Neural cell (in vitro differentiated cells): ENCODE measurements at regions not wholly inside any gene's neighbourhood (a gene's known extent, or its start where the extent isn't known, plus 50 kb on each side); places are given as distances from the start of the nearest gene placed in this dataset.

Source experiments
- H2AFZ ChIP-seq: fragments of 200-600, 300-800 bp; sonication (generic), shearing (Covaris generic); 2 replicates; pipeline ENCODE4 v1.6.0; 2014; ENCODE audit warnings: low read depth, mild to moderate bottlenecking, antibody characterized with exemption, low read length, moderate library complexity
- H3F3A ChIP-seq: fragments of 200-600 bp; shearing (Covaris generic); 2 replicates; pipeline ENCODE4 v1.6.1; 2016; ENCODE audit warnings: mild to moderate bottlenecking, moderate library complexity, mixed read lengths, antibody characterized with exemption, low read length; ENCODE audit not compliant: insufficient read depth, poor library complexity, severe bottlenecking
- H3K27ac ChIP-seq: fragments of 200-600, 300-800 bp; sonication (generic), shearing (Covaris generic); 2 replicates; pipeline ENCODE4 v1.5.1; 2014; ENCODE audit warnings: mild to moderate bottlenecking, low read length, moderate library complexity
- H3K27me3 ChIP-seq: fragments of 300-800, 200-600 bp; sonication (generic), shearing (Covaris generic); 2 replicates; pipeline ENCODE4 v1.6.0; 2014; ENCODE audit warnings: mild to moderate bottlenecking, low read depth, low read length, moderate library complexity; ENCODE audit not compliant: insufficient read depth
- H3K36me3 ChIP-seq: fragments of 300-800, 200-600 bp; sonication (generic), shearing (Covaris generic); 2 replicates; pipeline ENCODE4 v1.5.1; 2014; ENCODE audit warnings: mild to moderate bottlenecking, antibody characterized with exemption, low read length, moderate library complexity; ENCODE audit not compliant: insufficient read depth
- H3K4me2 ChIP-seq: fragments of 300-800, 200-600 bp; sonication (generic), shearing (Covaris generic); 2 replicates; pipeline ENCODE4 v1.6.0; 2014; ENCODE audit warnings: mild to moderate bottlenecking, low read length
- H3K4me3 ChIP-seq: fragments of 300-800, 200-600 bp; sonication (generic), shearing (Covaris generic); 2 replicates; pipeline ENCODE4 v1.5.1; 2014; ENCODE audit warnings: mild to moderate bottlenecking, low read length, moderate library complexity
- H3K79me2 ChIP-seq: fragments of 200-600 bp; shearing (Covaris generic); replicated peaks from 2 replicates; pipeline ENCODE4 v1.6.0; 2014; ENCODE audit warnings: mild to moderate bottlenecking, low read length, moderate library complexity; ENCODE audit not compliant: insufficient read depth
- H3K9ac ChIP-seq: fragments of 300-800, 200-600 bp; sonication (generic), shearing (Covaris generic); 2 replicates; pipeline ENCODE4 v1.6.1; 2016; ENCODE audit warnings: mild to moderate bottlenecking, low read length, mixed read lengths
- H3K9me2 ChIP-seq: fragments of 200-600 bp; shearing (Covaris generic); 2 replicates; pipeline ENCODE4 v1.6.1; 2016; ENCODE audit warnings: mild to moderate bottlenecking, low read length, mixed read lengths; ENCODE audit not compliant: insufficient read depth
- H3K9me3 ChIP-seq: fragments of 200-600, 300-800 bp; sonication (generic), shearing (Covaris generic); 2 replicates; pipeline ENCODE4 v1.6.1; 2016; ENCODE audit warnings: mild to moderate bottlenecking, mixed run types, low read length, moderate library complexity, mixed read lengths
- H4K20me1 ChIP-seq: fragments of 200-600 bp; shearing (Covaris generic); 2 replicates; pipeline ENCODE4 v1.6.1; 2016; ENCODE audit warnings: mild to moderate bottlenecking, mixed run types; ENCODE audit not compliant: insufficient read depth
- EP300 ChIP-seq: fragments of 450-650 bp; conservative IDR thresholded peaks from 2 replicates; pipeline ENCODE4 v1.6.1; 2014; ENCODE audit warnings: antibody characterized with exemption, mild to moderate bottlenecking, moderate library complexity; ENCODE audit not compliant: poor library complexity, severe bottlenecking
- EZH2 ChIP-seq: fragments of 200-600, 300-800 bp; shearing (Covaris generic), sonication (generic); IDR thresholded peaks from 2 replicates; pipeline ENCODE4 v1.6.1; 2014; ENCODE audit warnings: antibody characterized with exemption, low read length, borderline replicate concordance, mild to moderate bottlenecking; ENCODE audit not compliant: insufficient read depth, poor library complexity, severe bottlenecking
- MXI1 ChIP-seq: fragments of 450-650 bp; conservative IDR thresholded peaks from 2 replicates; pipeline ENCODE4 v1.6.1; 2014; ENCODE audit warnings: antibody characterized with exemption, mild to moderate bottlenecking; ENCODE audit not compliant: poor library complexity, severe bottlenecking
- POLR2AphosphoS5 ChIP-seq: IDR thresholded peaks from 2 replicates; pipeline ENCODE4 v1.6.1; 2012
- RAD21 ChIP-seq: fragments of 450-650 bp; conservative IDR thresholded peaks from 2 replicates; pipeline ENCODE4 v1.6.1; 2014; ENCODE audit warnings: antibody characterized with exemption, mild to moderate bottlenecking, moderate library complexity
- SMC3 ChIP-seq: fragments of 450-650 bp; conservative IDR thresholded peaks from 2 replicates; pipeline ENCODE4 v1.6.1; 2014; ENCODE audit warnings: antibody characterized with exemption, mild to moderate bottlenecking, moderate library complexity; ENCODE audit not compliant: poor library complexity
- TAF1 ChIP-seq: IDR thresholded peaks from 2 replicates; pipeline ENCODE4 v1.6.1; 2012; ENCODE audit warnings: low read depth
- TF ChIP-seq, protein P1 (sequence below): fragments of 450-650 bp; IDR thresholded peaks from 2 replicates; pipeline ENCODE4 v1.5.1; 2014; ENCODE audit warnings: antibody characterized with exemption, mild to moderate bottlenecking, moderate library complexity; ENCODE audit not compliant: poor library complexity, severe bottlenecking
- TF ChIP-seq, protein P2 (sequence below): IDR thresholded peaks from 2 replicates; pipeline ENCODE4 v1.6.1; 2012; ENCODE audit warnings: borderline replicate concordance

- no peak overlapping the region for H3K4me2 ChIP-seq
- no peaks in the 10 kb centered on the region for H3K36me3 ChIP-seq
- no peak overlapping the region for H3K27ac ChIP-seq
- H2AFZ ChIP-seq, result no peak overlapping the region
- peaks cover 3% of the 10 kb centered on the region for H3K9me3 ChIP-seq
- H3K9ac ChIP-seq, result no peak overlapping the region
- no peak for TF ChIP-seq MXI1
- no peak for TF ChIP-seq TAF1
- TF ChIP-seq EP300, result no peak
- no peak for TF ChIP-seq SMC3
- no peak for TF ChIP-seq RAD21
- TF ChIP-seq, protein P1, sequence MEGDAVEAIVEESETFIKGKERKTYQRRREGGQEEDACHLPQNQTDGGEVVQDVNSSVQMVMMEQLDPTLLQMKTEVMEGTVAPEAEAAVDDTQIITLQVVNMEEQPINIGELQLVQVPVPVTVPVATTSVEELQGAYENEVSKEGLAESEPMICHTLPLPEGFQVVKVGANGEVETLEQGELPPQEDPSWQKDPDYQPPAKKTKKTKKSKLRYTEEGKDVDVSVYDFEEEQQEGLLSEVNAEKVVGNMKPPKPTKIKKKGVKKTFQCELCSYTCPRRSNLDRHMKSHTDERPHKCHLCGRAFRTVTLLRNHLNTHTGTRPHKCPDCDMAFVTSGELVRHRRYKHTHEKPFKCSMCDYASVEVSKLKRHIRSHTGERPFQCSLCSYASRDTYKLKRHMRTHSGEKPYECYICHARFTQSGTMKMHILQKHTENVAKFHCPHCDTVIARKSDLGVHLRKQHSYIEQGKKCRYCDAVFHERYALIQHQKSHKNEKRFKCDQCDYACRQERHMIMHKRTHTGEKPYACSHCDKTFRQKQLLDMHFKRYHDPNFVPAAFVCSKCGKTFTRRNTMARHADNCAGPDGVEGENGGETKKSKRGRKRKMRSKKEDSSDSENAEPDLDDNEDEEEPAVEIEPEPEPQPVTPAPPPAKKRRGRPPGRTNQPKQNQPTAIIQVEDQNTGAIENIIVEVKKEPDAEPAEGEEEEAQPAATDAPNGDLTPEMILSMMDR, result no peak
- TF ChIP-seq, protein P2, sequence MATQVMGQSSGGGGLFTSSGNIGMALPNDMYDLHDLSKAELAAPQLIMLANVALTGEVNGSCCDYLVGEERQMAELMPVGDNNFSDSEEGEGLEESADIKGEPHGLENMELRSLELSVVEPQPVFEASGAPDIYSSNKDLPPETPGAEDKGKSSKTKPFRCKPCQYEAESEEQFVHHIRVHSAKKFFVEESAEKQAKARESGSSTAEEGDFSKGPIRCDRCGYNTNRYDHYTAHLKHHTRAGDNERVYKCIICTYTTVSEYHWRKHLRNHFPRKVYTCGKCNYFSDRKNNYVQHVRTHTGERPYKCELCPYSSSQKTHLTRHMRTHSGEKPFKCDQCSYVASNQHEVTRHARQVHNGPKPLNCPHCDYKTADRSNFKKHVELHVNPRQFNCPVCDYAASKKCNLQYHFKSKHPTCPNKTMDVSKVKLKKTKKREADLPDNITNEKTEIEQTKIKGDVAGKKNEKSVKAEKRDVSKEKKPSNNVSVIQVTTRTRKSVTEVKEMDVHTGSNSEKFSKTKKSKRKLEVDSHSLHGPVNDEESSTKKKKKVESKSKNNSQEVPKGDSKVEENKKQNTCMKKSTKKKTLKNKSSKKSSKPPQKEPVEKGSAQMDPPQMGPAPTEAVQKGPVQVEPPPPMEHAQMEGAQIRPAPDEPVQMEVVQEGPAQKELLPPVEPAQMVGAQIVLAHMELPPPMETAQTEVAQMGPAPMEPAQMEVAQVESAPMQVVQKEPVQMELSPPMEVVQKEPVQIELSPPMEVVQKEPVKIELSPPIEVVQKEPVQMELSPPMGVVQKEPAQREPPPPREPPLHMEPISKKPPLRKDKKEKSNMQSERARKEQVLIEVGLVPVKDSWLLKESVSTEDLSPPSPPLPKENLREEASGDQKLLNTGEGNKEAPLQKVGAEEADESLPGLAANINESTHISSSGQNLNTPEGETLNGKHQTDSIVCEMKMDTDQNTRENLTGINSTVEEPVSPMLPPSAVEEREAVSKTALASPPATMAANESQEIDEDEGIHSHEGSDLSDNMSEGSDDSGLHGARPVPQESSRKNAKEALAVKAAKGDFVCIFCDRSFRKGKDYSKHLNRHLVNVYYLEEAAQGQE, result no peak
- TF ChIP-seq POLR2AphosphoS5, result no peak
- TF ChIP-seq EZH2, result no peak
- H3K9me2 ChIP-seq, result no peaks in the 10 kb centered on the region
- no peaks in the 10 kb centered on the region for H3K79me2 ChIP-seq
- H3F3A ChIP-seq, result no peaks in the 10 kb centered on the region
- H3K4me3 ChIP-seq, result no peak overlapping the region
- no peaks in the 10 kb centered on the region for H4K20me1 ChIP-seq
- no peaks in the 10 kb centered on the region for H3K27me3 ChIP-seq
These were observed 270.4 kb downstream of the OGFRL1 start for GRCh38 chr6:71558974-71559373.

- H3K36me3 ChIP-seq, result no peaks in the 10 kb centered on the region
- TF ChIP-seq, protein P2, result no peak
- no peak for TF ChIP-seq EZH2
- no peak for TF ChIP-seq RAD21
- TF ChIP-seq TAF1, result no peak
- TF ChIP-seq SMC3, result no peak
- TF ChIP-seq POLR2AphosphoS5, result no peak
- no peak for TF ChIP-seq MXI1
- no peak overlapping the region for H3K27ac ChIP-seq
These were observed 279.0 kb downstream of the OGFRL1 start for GRCh38 chr6:71567562-71567961.

More at GRCh38 chr6:71567562-71567961, 279.0 kb downstream of the OGFRL1 start:
- Histone ChIP-seq H3K27me3 (no peaks in the 10 kb centered on the region), H3K4me3 (no peak overlapping the region), H4K20me1 (no peaks in the 10 kb centered on the region), H3K9me3 (no peaks in the 10 kb centered on the region), H3K9me2 (no peaks in the 10 kb centered on the region), H2AFZ (no peak overlapping the region), H3K79me2 (no peaks in the 10 kb centered on the region), H3K9ac (no peak overlapping the region), H3F3A (no peaks in the 10 kb centered on the region), H3K4me2 (no peak overlapping the region)
